ENCODE measurements at regions not wholly inside any gene's neighbourhood (a gene's known extent, or its start where the extent isn't known, plus 50 kb on each side); places are given as distances from the start of the nearest gene placed in this dataset.

GRCh38 chr16:48919791-48920190, 309.8 kb upstream of the N4BP1 start:
- no peak for DNase-seq

DNA sequence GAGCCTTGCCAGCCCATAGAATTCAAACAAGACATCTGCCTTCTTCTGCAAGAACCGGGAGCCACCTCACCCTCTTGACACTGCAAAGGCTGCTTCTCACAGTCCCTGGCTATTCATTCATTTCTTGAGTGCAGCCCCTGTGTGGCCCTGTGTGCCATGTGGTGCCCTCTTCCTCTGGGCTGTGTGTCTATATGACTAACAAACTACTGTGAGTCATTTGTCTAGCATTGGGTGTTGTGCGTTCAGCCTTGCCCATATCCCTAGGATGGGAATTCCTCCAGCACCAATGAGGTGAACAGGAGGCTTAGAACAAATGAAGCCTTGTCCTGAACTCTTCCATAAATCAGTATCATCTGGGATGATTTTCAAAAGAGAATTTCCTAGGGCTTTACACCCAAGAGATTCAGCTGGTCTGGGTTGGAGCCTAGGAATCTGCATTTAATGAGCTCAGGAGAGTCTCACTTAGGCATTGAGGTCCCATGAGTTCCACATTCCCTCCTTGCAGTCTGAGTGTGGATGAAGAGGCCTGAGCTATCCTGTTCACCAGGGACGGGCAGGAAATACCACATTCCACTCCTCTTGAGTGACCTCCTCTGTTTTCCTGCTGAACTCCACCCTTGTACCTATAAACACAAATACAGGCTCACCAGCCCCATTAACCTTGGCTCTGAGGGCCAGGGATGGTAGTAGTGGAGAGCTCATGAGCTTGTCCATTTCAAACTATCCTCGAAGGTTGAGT, 308.7 kb upstream of the N4BP1 start:
- no peak for DNase-seq

DNA sequence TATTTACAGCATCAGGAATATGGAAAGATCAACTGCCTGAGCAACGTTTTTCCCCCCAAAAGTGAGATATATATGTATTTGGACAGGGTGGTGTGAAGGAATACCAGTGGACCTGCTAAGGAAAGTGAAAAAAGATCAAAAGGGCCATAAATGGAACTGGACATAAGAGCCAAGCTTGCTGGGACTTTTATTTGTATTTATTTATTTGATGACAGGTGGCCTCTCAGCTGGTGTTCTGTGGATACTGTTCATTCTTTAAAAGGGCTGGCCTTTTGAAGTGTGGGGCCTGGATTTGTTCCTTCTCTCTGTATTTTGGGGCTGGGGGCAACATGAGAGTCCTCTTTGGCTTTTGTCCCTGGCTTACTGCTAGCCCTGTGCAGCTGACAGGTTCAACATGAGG, 306.6 kb upstream of the N4BP1 start:
- no peak for DNase-seq

DNA sequence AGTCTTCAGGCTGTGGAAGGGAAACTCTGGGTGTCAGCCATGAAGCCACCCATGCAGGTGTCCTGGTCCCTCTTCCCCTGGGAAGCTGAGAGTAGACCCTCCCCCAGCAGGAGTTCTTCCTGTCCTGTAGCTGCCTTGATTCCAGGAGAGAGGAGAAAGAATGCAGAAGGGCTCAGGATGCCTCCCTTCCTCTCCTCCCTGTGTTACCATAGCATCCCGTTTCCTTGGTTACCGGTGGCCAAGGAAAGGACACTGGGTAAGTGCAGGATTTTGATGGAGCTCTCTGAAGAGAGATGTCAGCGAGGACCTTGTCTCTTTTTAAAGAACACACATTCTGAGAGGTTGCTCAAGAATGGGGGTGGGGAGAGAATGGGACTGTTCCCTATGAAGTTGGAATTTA, 304.1 kb upstream of the N4BP1 start:
- DNase-seq: no peak

DNA sequence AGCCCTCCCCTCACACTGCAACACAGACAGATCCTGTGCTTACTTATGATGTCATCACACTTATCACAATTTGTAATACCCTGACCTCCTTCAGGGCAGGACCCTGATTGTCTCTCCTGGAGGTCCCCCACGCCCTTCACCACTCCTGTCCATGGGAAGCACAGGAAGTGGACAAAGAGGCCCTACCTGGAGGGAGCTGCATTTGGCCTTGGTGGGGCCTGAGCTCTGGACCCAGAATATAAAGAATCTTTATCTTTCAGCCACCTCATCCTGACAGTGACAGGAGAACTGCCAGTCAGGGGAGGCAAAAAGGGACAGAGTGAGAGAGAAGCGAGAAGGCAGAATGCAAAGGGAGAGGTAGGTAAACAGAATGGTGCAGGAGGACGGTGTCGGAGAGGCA, 303.4 kb upstream of the N4BP1 start:
- no peak for DNase-seq

DNA sequence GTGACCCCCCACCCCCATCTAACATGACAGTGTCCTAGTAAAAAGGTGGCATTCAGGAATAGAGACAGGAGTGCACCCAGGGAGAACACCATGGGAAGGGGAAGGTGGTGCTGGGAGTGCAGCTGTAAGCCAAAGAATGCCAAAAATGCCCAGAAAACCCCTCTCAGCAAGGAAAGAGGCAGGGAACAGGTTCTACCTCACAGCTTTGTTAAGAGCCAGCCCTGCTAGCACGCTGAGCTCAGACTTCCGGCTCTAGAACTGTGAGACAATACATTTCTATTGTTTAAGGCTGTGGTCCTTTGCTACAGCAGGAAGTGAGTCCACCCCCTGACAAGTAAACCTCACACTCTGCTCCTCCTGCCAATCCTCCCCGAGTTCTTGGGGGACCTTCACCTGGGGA, 302.4 kb upstream of the N4BP1 start:
- DNase-seq: no peak

- no peak for DNase-seq
Observed at GRCh38 chr16:48911700-48912099, 301.7 kb upstream of the N4BP1 start.

- no peak for DNase-seq
Observed at GRCh38 chr16:48910214-48910613, 300.2 kb upstream of the N4BP1 start.

GRCh38 chr16:48909231-48909630, 299.3 kb upstream of the N4BP1 start:
- no peak for DNase-seq

GRCh38 chr16:48907906-48908634, 298.1 kb upstream of the N4BP1 start:
- no peak for DNase-seq

- no peak for DNase-seq
Observed at GRCh38 chr16:48905632-48906505, 295.9 kb upstream of the N4BP1 start.

GRCh38 chr16:48904333-48904732, 294.4 kb upstream of the N4BP1 start:
- no peak for DNase-seq

- DNase-seq: no peak
Observed at GRCh38 chr16:48903039-48903438, 293.1 kb upstream of the N4BP1 start.

- DNase-seq: no peak
Observed at GRCh38 chr16:48901712-48902374, 291.9 kb upstream of the N4BP1 start.

DNA sequence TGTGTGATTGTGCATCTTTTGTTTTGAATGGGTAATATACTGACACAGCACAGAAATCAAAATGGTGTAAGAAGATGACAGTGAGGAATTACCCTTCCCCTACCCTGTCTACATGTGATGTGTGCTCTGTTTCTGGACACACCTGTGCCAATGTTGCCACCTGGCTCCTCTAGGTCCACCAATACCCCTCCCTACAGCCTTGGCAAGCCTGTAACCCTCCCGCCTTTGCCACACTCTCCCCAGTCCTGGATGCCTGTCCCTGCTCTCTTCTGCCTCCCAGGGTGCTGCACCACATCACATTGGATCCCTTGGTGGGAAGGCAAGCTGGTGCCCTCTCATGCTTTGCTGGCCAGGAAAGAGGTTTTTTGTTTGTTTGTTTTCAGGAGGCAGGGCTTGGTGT, 289.5 kb upstream of the N4BP1 start:
- DNase-seq: no peak

- no peak for DNase-seq
Observed at GRCh38 chr16:48897698-48898205, 287.8 kb upstream of the N4BP1 start.

DNA sequence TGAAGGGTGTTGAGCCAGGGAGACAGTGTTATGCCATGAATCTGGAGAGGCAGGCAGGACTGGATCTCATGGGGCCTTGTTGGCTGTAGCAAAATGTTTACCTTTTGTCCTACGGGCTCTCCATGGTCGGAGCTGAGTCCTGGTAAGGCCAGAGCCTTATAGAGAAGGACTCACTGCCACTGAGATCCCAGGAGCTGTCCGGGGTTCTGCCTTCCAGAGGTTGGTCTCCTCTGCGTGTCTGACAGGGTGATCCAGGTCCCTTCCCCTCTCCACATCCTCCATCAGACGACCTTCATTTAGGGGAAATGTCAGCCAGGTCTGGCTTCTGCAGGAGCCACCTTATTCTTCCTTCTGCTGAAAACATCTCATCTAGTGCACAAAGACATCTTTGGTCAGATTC, 285.2 kb upstream of the N4BP1 start:
- DNase-seq: no peak

DNA sequence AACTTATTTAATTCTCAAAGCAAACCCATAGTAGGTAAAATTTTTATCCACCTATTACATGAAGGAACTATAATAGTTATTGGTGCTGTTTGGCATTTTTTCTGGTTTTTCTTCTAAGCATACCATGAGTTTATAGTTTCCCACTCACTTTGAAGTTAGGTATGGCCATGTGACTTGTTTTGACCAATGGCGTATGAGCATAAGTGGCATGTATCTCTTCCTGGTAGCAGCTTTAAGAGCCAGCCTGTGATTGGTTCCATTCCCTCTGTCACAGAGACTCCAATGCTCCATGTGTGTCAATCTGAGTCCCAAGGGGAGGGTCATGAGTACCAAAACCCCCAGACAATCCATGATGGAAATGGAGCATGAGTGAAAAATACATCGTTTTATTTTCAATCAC, 282.9 kb upstream of the N4BP1 start:
- DNase-seq: no peak

- DNase-seq: no peak
Observed at GRCh38 chr16:48887646-48888210, 277.7 kb upstream of the N4BP1 start.

GRCh38 chr16:48885471-48885870, 275.5 kb upstream of the N4BP1 start:
- DNase-seq: no peak

GRCh38 chr16:48881272-48881671, 271.3 kb upstream of the N4BP1 start:
- no peak for DNase-seq

All from suppressor macrophage treated with lipopolysaccharide for 4 hours (primary cell).